Breast epithelium (tissue), 4 donors: ENCODE measurements at regions not wholly inside any gene's neighbourhood (a gene's known extent, or its start where the extent isn't known, plus 50 kb on each side); places are given as distances from the start of the nearest gene placed in this dataset.

Source experiments
- DNase-seq, 2 donors: peaks; one replicate each; pipeline ENCODE4 v3.0.0-alpha.2; 2019; ENCODE audit warnings: low spot score in 2 of 2
- H3K27ac ChIP-seq, 2 donors: fragments of 200-600 bp; sonication (generic) in 1 of 2; one replicate each; pipeline ENCODE4 v1.5.1; 2016 to 2019; ENCODE audit warnings: mild to moderate bottlenecking in 1 of 2
- H3K27me3 ChIP-seq, 2 donors: fragments of 200-600 bp; sonication (generic) in 1 of 2; one replicate each; pipeline versions ENCODE4 v1.5.1 to v1.6.0; 2017 to 2019; ENCODE audit warnings: control low read depth in 1 of 2, mild to moderate bottlenecking in 1 of 2
- H3K36me3 ChIP-seq: fragments of 200-600 bp; one replicate; pipeline ENCODE4 v1.5.1; 2019
- H3K4me1 ChIP-seq, 2 donors: fragments of 200-600 bp; sonication (generic); one replicate each; pipeline ENCODE4 v1.5.1; 2016 to 2019; ENCODE audit warnings: control low read depth in 1 of 2
- H3K4me3 ChIP-seq, 3 donors: fragments of 200-600 bp; sonication (generic); 1 replicate in 2 of 3; 2 replicates in 1 of 3; pipeline ENCODE4 v1.5.1; 2016 to 2019; ENCODE audit warnings: mild to moderate bottlenecking in 3 of 3, moderate library complexity in 2 of 3
- H3K9me3 ChIP-seq, 2 donors: fragments of 200-600 bp; sonication (generic) in 1 of 2; one replicate each; pipeline ENCODE4 v1.5.1; 2016 to 2019; ENCODE audit warnings: control low read depth in 1 of 2
- CTCF ChIP-seq, 3 donors: fragments of 450-650 bp; IDR thresholded peaks; one replicate each; pipeline ENCODE4 v1.5.1; 2016 to 2017; ENCODE audit warnings: antibody characterized with exemption in 3 of 3, mild to moderate bottlenecking in 3 of 3, moderate library complexity in 3 of 3
- POLR2A ChIP-seq: fragments of 450-650 bp; IDR thresholded peaks from one replicate; pipeline ENCODE4 v1.6.1; 2016; ENCODE audit warnings: antibody characterized with exemption, mild to moderate bottlenecking, moderate library complexity
- POLR2AphosphoS5 ChIP-seq, 3 donors: sonication (generic); formaldehyde crosslinking; IDR thresholded peaks; one replicate each; pipeline ENCODE4 v1.6.1; 2017; ENCODE audit warnings: antibody characterized with exemption in 3 of 3
- intact Hi-C: fragments of 100-400 bp; cut with DNase I; formaldehyde crosslinking; loops from one replicate; pipeline ENCODE4 v1.15.1; 2023; ENCODE audit warnings: low total_unique reads

DNA sequence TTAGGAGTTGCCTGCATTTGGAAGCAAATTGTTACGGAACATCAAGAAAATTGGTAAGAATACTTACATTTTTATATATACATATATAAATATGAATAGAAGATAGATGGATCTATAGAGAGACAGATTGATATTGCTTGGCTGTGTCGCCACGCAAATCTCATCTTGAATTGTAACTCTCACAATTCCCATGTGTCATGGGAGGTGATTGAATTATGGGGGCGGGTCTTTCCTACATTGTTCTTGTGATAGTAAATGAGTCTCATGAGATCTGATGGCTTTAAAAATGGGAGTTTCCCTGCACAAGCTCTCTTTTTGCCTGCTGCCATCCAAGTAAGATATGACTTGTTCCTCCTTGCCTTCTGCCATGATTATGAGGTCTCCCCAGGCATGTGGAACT, 180.8 kb upstream of the HEY2 start:
- H3K27me3 ChIP-seq = no peaks in the 10 kb centered on the region
- no peaks in the 10 kb centered on the region for H3K36me3 ChIP-seq
- H3K4me3 ChIP-seq = no peak overlapping the region
- no peaks in the 10 kb centered on the region for H3K9me3 ChIP-seq
- no peak for DNase-seq
- intact Hi-C loops = no loop called here
- no peaks in the 10 kb centered on the region for H3K4me1 ChIP-seq
- TF ChIP-seq CTCF (IDR thresholded peaks at IDR 0.05) (no peak), POLR2AphosphoS5 (IDR thresholded peaks at IDR 0.05) (no peak), POLR2A (no peak)
- H3K27ac ChIP-seq = no peak overlapping the region

GRCh38 chr6:125570526-125570925, 178.9 kb upstream of the HEY2 start:
- Histone ChIP-seq H3K36me3 (no peaks in the 10 kb centered on the region), H3K9me3 (no peaks in the 10 kb centered on the region), H3K27ac (no peak overlapping the region), H3K27me3 (no peaks in the 10 kb centered on the region), H3K4me3 (no peak overlapping the region), H3K4me1 (no peaks in the 10 kb centered on the region)
- TF ChIP-seq CTCF (IDR thresholded peaks at IDR 0.05) = no peak
- TF ChIP-seq POLR2A = no peak
- no peak for TF ChIP-seq POLR2AphosphoS5 (IDR thresholded peaks at IDR 0.05)
- intact Hi-C loops = loop anchor here (5.0 kb wide), 1 partner anchor 643 kb away; no protein-coding TSS in a partner anchor
- no peak for DNase-seq

DNA sequence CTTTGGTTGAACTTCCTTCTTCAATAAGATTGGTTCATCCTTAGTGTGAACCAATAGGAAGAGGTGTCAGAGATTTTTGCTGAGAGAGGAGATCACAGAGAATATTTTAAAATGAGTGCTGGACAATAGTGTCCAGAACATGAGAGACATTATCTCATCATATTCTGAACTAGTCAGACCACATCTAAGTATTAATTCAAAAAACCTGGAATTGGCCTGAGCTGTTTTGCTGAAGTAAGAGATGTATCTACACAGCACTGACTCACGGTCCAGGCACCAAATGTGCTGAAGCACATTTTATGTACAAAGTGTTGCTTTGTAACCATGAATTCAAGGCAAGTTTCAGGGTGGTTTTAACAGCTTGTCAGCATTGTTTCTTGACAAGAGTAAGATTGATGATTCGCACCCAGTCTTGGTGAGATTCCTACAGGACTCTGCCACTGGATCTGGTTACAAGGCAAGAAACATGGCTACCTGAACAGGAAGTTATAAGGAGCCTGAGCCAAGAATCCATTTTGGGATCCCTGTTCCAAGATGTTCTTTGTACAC, 178.2 kb upstream of the HEY2 start:
- Histone ChIP-seq H3K9me3 (no peaks in the 10 kb centered on the region), H3K27me3 (no peaks in the 10 kb centered on the region), H3K4me1 (no peaks in the 10 kb centered on the region), H3K27ac (no peak overlapping the region), H3K36me3 (no peaks in the 10 kb centered on the region), H3K4me3 (no peak overlapping the region)
- DNase-seq = no peak
- TF ChIP-seq POLR2A (no peak), CTCF (IDR thresholded peaks at IDR 0.05) (no peak), POLR2AphosphoS5 (IDR thresholded peaks at IDR 0.05) (no peak)
- intact Hi-C loops = loop anchor here (5.0 kb wide), 1 partner anchor 644 kb away; no protein-coding TSS in a partner anchor

GRCh38 chr6:125574604-125575003, 174.8 kb upstream of the HEY2 start:
- Histone ChIP-seq H3K27me3 (no peaks in the 10 kb centered on the region), H3K4me1 (no peaks in the 10 kb centered on the region), H3K36me3 (no peaks in the 10 kb centered on the region), H3K9me3 (no peaks in the 10 kb centered on the region), H3K4me3 (no peak overlapping the region), H3K27ac (no peak overlapping the region)
- TF ChIP-seq POLR2AphosphoS5 (IDR thresholded peaks at IDR 0.05) = no peak
- TF ChIP-seq POLR2A = no peak
- TF ChIP-seq CTCF (IDR thresholded peaks at IDR 0.05) = no peak
- intact Hi-C loops = loop anchor here (5.0 kb wide), 1 partner anchor 647 kb away; no protein-coding TSS in a partner anchor
- DNase-seq = no peak

GRCh38 chr6:125577124-125577662, 172.2 kb upstream of the HEY2 start:
- no peak for DNase-seq
- Histone ChIP-seq H3K9me3 (no peaks in the 10 kb centered on the region), H3K4me3 (no peak overlapping the region), H3K27me3 (no peaks in the 10 kb centered on the region), H3K27ac (no peak overlapping the region), H3K4me1 (no peaks in the 10 kb centered on the region), H3K36me3 (no peaks in the 10 kb centered on the region)
- intact Hi-C loops = no loop called here
- no peak for TF ChIP-seq CTCF (IDR thresholded peaks at IDR 0.05)
- no peak for TF ChIP-seq POLR2A
- no peak for TF ChIP-seq POLR2AphosphoS5 (IDR thresholded peaks at IDR 0.05)
